Thyroid gland (tissue), 4 donors: ENCODE measurements at regions not wholly inside any gene's neighbourhood (a gene's known extent, or its start where the extent isn't known, plus 50 kb on each side); places are given as distances from the start of the nearest gene placed in this dataset.

Source experiments
- CTCF ChIP-seq, 6 experiments: fragments of 200-600 bp in 3 of 6; fragments of 450-650 bp in 3 of 6; sonication (generic) in 3 of 6; IDR thresholded peaks; one replicate each; pipeline ENCODE4 v1.5.1; 2016 to 2019; ENCODE audit warnings: antibody characterized with exemption in 6 of 6, mild to moderate bottlenecking in 2 of 6, inconsistent platforms in 1 of 6, moderate library complexity in 1 of 6
- POLR2A ChIP-seq, 2 donors: fragments of 450-650 bp; IDR thresholded peaks; one replicate each; pipeline ENCODE4 v1.6.1; 2017; ENCODE audit warnings: antibody characterized with exemption in 2 of 2, mild to moderate bottlenecking in 2 of 2, moderate library complexity in 1 of 2

GRCh38 chr6:73885393-73885792 is 189.4 kb downstream of the CD109 start:
- TF ChIP-seq CTCF (IDR thresholded peaks at IDR 0.05) (no peak), POLR2A (IDR thresholded peaks at IDR 0.05) (no peak)
